ENCODE measurements at regions not wholly inside any gene's neighbourhood (a gene's known extent, or its start where the extent isn't known, plus 50 kb on each side); places are given as distances from the start of the nearest gene placed in this dataset.

GRCh38 chr3:187975561-187976364 is 178.2 kb upstream of the LPP start:
- H3K27ac ChIP-seq (ENCODE audit: low read depth in 2 of 2, low read length in 2 of 2), result no peak overlapping the region
- DNase-seq, result peak in 2 of 5 donors; percentile 40 to 79
- no peak overlapping the region for H3K4me3 ChIP-seq (ENCODE audit: low read length in 3 of 3)
- FAIRE-seq, result no peak
- no peaks in the 10 kb centered on the region for H3K9me3 ChIP-seq (ENCODE audit: control insufficient read depth in 2 of 3, insufficient read depth in 1 of 3, low read length in 3 of 3)
- H3K9ac ChIP-seq (ENCODE audit: low read length in 3 of 3), result no peak overlapping the region
- H3K27me3 ChIP-seq (ENCODE audit: control insufficient read depth, insufficient read depth, low read length), result no peaks in the 10 kb centered on the region
- TF ChIP-seq CTCF (IDR thresholded peaks at IDR 0.05; ENCODE audit: borderline replicate concordance, extremely low read depth, insufficient read depth), result no peak
- intact Hi-C loops (cut with DNase I), result no loop called here
- peaks cover 0 to 6% (median 0%) of the 10 kb centered on the region in 3 donors for H3K4me1 ChIP-seq (ENCODE audit: control insufficient read depth in 2 of 3, insufficient read depth in 2 of 3, low read depth in 1 of 3, low read length in 3 of 3)
- no peaks in the 10 kb centered on the region for H3K36me3 ChIP-seq (ENCODE audit: control insufficient read depth in 2 of 3, insufficient read depth in 3 of 3, low read length in 3 of 3)

- intact Hi-C loops (cut with DNase I), result no loop called here
- Histone ChIP-seq H3K9me3 (ENCODE audit: control insufficient read depth in 2 of 3, insufficient read depth in 1 of 3, low read length in 3 of 3) (no peaks in the 10 kb centered on the region), H3K4me3 (ENCODE audit: low read length in 3 of 3) (no peak overlapping the region), H3K4me1 (ENCODE audit: control insufficient read depth in 2 of 3, insufficient read depth in 2 of 3, low read depth in 1 of 3, low read length in 3 of 3) (peaks cover 0 to 6% (median 0%) of the 10 kb centered on the region in 3 donors), H3K36me3 (ENCODE audit: control insufficient read depth in 2 of 3, insufficient read depth in 3 of 3, low read length in 3 of 3) (no peaks in the 10 kb centered on the region), H3K27ac (ENCODE audit: low read depth in 2 of 2, low read length in 2 of 2) (no peak overlapping the region), H3K9ac (ENCODE audit: low read length in 3 of 3) (no peak overlapping the region), H3K27me3 (ENCODE audit: control insufficient read depth, insufficient read depth, low read length) (no peaks in the 10 kb centered on the region)
- TF ChIP-seq CTCF (IDR thresholded peaks at IDR 0.05; ENCODE audit: borderline replicate concordance, extremely low read depth, insufficient read depth), result no peak
- DNase-seq (no peak), FAIRE-seq (no peak)
These were observed 177.5 kb upstream of the LPP start for GRCh38 chr3:187976365-187976900.

- intact Hi-C loops (cut with DNase I), result no loop called here
- DNase-seq (no peak), FAIRE-seq (no peak)
- no peak for TF ChIP-seq CTCF (IDR thresholded peaks at IDR 0.05; ENCODE audit: borderline replicate concordance, extremely low read depth, insufficient read depth)
- Histone ChIP-seq H3K27me3 (ENCODE audit: control insufficient read depth, insufficient read depth, low read length) (no peaks in the 10 kb centered on the region), H3K27ac (ENCODE audit: low read depth in 2 of 2, low read length in 2 of 2) (no peak overlapping the region), H3K9me3 (ENCODE audit: control insufficient read depth in 2 of 3, insufficient read depth in 1 of 3, low read length in 3 of 3) (no peaks in the 10 kb centered on the region), H3K4me1 (ENCODE audit: control insufficient read depth in 2 of 3, insufficient read depth in 2 of 3, low read depth in 1 of 3, low read length in 3 of 3) (peaks cover 0 to 6% (median 2%) of the 10 kb centered on the region in 3 donors), H3K36me3 (ENCODE audit: control insufficient read depth in 2 of 3, insufficient read depth in 3 of 3, low read length in 3 of 3) (no peaks in the 10 kb centered on the region), H3K4me3 (ENCODE audit: low read length in 3 of 3) (no peak overlapping the region), H3K9ac (ENCODE audit: low read length in 3 of 3) (no peak overlapping the region)
These were observed 176.3 kb upstream of the LPP start for GRCh38 chr3:187977659-187978058.

Measured in kidney (tissue), 13 donors.